Loucy (cell line): ENCODE measurements at regions not wholly inside any gene's neighbourhood (a gene's known extent, or its start where the extent isn't known, plus 50 kb on each side); places are given as distances from the start of the nearest gene placed in this dataset.
"Not testable (repeated sequence)": the region's sequence is repeated elsewhere in the genome, so short reads cannot be mapped to it uniquely, and the experiment has no call there.

Source experiments
- EZH2phosphoT487 ChIP-seq: fragments of 200-600 bp; IDR thresholded peaks from 2 replicates; pipeline ENCODE4 v1.6.1; 2018; ENCODE audit warnings: antibody characterized with exemption, mild to moderate bottlenecking, moderate library complexity, borderline replicate concordance
- TF ChIP-seq, protein P1 (sequence below): fragments of 200-600 bp; sonication (generic); conservative IDR thresholded peaks from 2 replicates; pipeline ENCODE4 v1.5.1; 2014; ENCODE audit warnings: mild to moderate bottlenecking, antibody characterized with exemption, low read length

DNA sequence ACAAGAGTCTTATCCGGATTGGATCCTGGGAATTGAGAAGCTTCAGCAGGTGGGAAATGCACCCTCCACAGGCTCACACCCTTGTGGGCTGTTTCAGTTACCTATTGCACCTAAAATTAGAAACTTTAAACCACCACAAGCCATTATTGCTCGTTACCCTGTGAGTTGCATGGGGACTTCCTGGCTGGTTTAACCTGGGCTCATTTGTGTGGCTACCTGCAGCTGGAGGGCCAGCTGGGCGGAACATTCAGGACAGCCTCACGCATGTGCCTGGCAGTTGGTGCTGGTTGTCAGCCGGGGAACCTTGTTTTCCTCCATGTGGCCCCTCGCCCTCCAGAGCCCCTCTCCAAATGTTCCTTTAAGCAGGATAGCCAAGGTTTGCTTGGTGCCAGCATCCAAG, 118.5 kb upstream of the DEFB108B start:
- TF ChIP-seq, protein P1, sequence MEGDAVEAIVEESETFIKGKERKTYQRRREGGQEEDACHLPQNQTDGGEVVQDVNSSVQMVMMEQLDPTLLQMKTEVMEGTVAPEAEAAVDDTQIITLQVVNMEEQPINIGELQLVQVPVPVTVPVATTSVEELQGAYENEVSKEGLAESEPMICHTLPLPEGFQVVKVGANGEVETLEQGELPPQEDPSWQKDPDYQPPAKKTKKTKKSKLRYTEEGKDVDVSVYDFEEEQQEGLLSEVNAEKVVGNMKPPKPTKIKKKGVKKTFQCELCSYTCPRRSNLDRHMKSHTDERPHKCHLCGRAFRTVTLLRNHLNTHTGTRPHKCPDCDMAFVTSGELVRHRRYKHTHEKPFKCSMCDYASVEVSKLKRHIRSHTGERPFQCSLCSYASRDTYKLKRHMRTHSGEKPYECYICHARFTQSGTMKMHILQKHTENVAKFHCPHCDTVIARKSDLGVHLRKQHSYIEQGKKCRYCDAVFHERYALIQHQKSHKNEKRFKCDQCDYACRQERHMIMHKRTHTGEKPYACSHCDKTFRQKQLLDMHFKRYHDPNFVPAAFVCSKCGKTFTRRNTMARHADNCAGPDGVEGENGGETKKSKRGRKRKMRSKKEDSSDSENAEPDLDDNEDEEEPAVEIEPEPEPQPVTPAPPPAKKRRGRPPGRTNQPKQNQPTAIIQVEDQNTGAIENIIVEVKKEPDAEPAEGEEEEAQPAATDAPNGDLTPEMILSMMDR = not testable (repeated sequence)
- not testable (repeated sequence) for TF ChIP-seq EZH2phosphoT487
